HG02642 (cell line): ENCODE measurements at regions not wholly inside any gene's neighbourhood (a gene's known extent, or its start where the extent isn't known, plus 50 kb on each side); places are given as distances from the start of the nearest gene placed in this dataset.

Source experiments
- ATAC-seq: cut with Tn5 transposase; IDR thresholded peaks from one replicate; pipeline ENCODE4 v1.9.1; 2021; ENCODE audit warnings: mild to moderate bottlenecking; ENCODE audit not compliant: unreplicated experiment, poor library complexity

DNA sequence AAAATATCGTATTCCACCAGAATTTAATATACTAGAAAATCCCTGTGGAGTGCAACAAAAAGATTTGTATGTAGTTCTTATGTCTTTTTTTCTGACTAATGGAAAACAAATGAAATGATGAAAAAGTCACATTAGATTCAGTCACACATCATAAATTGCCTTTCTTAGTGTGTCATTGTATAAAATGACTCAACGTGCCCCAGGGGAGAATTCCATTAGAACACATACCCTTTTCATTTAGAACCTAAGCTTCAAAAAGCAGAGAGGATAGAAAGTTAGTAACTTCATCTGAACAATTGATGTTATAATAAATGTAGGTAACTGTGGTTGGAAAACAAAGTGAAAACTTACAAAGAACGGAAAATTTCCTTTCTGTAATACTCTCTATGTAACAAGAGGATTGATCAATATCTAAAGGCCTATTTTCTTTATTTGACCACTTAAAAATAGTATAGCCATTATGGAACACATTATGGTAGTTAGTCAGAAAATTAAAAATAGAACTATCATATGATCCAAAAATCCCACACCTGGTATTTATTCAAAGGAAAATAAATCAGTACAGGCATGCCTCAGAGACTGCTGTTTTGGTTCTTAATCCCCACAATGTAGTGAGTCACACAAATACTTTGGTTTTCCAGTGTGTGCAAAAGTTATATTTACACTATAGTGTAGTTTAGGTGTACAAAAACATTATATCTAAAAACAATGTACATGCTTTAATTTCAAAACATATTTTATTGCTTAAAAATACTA is 1016.1 kb downstream of the KCNT2 start:
- no peak for ATAC-seq

DNA sequence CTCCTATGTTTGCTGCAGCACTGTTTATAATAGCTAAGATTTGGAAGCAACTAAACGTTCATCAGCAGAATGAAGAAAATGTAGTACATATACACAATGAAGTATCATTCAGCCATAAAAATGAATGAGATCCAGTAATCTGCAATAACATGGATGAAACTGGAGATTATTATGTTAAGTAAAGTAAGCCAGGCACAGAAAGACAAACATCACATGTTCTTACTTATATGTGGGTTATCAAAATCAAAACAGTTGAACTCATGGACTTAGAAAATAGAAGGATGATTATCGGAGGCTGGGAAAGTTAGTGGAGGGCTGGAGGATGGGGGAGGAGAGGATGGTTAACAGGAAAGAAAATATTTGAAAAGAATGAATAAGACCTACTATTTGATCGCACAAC is 1017.6 kb downstream of the KCNT2 start:
- ATAC-seq, result no peak

- ATAC-seq, result no peak
Observed at GRCh38 chr1:195584870-195585624, 1023.2 kb downstream of the KCNT2 start.

DNA sequence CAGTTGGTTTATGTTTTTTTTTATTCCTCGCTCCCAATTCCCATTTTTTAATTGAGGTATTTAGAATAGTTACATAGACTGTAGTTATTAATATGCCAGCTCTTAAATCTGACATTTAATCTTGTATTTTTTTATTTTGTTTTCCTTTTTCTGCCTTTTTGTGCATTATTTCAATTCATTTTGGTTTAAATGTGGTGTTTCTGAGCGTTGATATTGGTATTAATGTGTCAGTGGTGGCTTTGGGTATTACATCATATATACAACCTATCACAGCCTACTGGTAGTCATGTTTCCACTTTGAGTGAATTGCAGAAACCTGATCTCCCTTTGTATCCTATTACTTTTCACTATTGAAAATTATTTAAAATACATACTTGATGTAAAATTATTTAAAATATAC is 1027.3 kb downstream of the KCNT2 start:
- no peak for ATAC-seq

- no peak for ATAC-seq
Observed at GRCh38 chr1:195577748-195578147, 1030.5 kb downstream of the KCNT2 start.

GRCh38 chr1:195576641-195577040 is 1031.6 kb downstream of the KCNT2 start:
- ATAC-seq, result no peak

GRCh38 chr1:195574511-195574910 is 1033.7 kb downstream of the KCNT2 start:
- no peak for ATAC-seq

GRCh38 chr1:195569934-195570333 is 1038.3 kb downstream of the KCNT2 start:
- no peak for ATAC-seq

DNA sequence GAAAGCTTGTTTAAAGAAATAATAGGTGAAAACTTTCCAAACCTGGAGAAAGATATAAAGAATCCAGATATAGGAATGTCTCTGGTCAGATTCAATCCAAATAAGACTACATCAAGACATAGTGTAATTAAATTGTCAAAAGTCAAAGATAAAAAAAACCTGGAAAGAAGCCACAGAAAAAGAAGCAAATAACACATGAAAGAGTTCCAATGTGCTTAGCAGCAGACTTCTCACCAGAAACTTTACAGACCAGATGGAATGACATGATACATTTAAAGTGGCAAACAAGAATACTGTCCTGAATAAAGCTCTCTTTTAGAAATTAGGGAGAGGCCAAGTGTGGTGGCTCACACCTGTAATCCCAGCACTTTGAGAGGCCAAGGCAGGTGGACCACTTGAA is 1039.9 kb downstream of the KCNT2 start:
- ATAC-seq, result no peak

DNA sequence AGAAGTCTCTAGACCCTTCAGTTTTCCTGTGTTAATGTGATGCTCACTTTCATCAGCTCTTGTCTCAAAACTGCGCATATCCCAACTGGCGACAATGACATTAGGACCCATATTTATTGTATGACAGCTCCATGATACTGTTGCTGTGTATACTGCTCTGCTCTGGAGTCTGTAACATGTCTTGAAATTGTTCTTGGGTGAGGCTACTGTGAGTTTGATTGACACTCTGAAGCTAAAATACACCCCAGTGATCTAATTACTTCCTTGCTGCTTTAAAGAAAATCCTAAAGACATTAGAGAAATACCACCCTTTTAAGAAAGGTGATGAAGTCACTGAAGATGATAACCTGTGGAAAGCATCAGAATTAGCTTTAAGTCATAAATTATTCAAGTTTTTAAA is 1046.2 kb downstream of the KCNT2 start:
- no peak for ATAC-seq

DNA sequence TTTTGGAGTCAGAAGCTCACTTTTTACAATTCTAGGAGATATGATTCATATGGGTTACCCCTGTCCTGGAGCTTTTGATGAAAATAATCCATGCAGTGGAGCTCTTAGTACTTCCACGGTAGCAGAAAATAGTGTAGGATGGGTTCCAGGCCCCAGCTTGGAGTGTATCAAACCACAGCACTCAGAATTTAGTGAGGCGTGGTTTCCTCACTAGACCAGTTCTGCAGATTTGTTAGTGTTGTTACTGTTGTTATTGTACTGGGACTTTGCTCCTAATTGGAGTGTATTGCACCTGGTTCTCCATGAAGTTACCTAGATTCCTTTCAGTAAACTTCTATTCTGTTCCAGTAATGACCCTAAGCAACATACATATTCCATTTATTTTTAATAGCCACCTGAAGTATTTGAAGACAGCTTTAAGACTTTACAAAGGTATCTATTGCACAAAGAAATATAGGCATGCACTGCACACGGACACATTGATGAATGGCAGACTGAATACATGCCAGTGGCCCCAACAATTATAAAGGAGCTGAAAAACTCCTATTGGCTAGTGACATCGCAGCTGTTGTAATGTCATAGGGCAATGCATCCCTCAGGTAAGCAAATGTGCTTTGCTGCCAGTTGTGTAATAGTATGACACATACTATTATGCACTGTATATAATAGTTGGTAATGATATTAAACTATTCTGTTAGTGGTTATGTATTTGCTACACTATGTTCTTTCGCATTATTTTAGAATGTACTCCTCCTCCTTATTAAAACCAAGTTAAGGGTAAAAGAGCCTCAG is 1058.0 kb downstream of the KCNT2 start:
- ATAC-seq, result no peak

DNA sequence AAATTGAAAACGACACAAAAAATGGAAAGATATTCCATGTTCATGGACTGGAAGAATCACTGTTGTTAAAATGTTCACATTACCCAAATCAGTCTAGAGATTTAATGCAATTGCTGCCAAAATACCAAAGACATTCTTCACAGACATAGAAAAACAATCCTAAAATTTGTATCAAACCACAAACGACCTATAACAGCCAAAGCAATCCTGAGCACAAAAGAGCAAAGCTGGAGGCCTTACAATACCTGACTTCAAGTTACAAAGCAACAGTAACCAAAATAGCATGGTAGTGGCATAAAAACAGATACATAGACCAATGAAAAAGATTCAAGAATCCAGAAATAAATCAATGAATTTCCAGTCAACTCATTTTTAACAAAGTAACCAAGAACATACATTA is 1077.3 kb downstream of the KCNT2 start:
- no peak for ATAC-seq

DNA sequence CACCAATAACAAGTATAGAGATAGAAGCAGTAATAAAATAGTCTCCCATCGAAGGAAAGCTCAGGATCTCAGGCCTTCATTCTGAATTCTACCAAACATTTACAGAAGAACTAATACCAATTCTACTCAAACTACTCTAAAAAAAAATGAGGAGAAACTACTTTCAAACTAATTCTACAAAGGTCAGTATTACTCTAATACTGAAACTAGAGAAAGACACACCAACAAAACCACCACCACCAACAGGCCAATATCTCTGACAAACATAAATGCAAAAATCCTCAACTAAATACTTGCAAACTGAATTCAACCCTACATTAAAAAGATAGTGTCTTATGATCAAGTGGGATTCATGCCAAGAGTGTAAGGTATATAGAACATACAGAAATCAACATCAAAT is 1078.4 kb downstream of the KCNT2 start:
- ATAC-seq, result no peak

DNA sequence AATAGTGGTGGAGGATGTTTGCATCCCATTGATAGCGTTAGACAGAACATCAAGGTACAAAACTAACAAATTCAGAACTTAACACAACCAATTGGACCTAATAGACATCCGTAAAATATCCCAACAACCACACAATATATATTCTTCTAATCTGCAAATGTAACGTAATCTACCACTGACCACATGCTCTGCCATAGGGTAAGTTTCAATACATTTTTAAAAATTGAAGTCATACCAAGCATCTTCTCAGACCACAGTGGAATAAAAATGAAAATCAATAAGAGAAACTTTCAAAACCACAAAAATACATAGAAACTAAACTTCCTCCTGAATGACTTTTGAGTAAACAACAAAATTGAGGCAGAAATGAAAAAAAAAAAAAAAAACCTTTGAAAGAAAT is 1087.5 kb downstream of the KCNT2 start:
- no peak for ATAC-seq

GRCh38 chr1:195516036-195516435 is 1092.2 kb downstream of the KCNT2 start:
- no peak for ATAC-seq

DNA sequence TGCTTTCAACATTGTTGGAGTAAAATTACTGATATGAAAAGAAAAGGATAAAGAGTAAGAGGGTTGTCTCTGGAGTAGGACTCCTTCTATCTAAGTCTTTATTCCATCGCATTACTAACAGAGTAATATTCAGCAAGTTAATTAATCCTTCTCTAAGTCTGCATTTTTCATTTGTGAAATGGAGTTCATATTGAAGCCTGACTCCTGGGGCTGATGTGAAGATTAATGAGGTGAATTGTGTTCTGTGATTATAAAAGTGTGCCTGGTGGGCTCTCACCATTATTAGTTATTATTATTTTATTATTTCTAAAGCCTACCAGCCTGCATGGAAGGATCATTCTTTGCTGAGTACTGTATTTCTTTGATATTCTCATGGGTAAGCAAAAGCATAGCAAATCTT is 1096.7 kb downstream of the KCNT2 start:
- no peak for ATAC-seq

DNA sequence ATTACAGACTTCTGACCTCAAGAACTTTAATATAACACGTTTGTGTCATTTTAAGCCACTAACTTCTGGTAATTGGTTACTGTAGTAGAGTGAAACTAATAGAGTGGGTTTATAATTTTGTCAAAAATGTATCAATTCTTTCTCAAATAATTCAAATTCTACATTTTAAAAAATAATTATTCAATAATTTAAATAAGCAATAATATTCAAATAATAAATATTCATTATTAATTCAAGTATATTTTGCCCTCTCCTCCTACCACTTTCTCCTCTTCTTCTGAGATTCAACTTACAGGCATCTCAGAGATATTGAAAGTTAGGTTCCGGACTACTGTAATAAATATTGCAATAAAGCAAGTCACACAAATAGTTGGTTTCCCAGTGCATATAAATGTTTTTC is 1107.1 kb downstream of the KCNT2 start:
- ATAC-seq, result no peak

DNA sequence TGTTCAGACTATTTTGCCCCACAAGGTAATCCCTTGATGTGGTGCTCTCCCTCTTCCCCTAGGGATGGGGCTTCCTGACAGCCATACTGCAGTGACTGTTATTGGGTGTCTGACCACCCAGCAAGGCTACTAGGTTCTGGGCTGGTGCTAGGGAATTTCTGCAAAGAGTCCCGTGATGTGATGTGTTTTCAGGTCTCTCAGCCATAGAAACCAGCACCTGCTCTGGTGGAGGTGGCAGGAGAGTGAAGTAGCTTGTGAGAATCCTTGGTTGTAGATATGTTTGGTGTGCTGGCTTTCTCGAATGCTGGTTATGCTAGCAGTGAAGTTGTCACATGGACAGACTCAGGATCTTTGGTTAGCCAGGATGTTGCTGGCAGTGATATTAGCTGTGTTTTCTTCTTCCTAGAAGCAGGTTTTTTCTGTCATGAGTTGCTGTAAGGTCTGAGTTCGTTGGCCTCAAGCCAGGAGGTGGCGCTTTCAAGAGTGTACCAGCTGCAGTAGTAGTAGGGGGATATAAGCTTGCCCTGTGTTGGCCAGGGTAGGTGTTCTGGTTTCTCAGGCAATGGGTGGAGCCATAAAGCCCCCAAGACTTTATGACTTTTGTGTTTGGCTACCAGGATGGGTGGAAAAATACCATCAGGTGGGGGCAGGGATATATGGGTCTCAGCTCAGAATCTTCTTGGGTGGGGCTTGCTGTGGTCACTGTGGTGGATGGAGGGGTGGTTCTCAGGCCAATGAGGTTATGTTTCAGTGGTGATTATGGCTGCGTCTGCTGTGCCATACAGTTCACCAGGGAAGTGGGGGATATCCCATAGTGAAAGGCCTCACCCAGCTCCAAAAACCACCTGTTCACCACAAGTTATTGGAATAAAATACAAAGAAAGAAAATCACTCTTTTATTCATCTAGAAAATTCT is 1112.3 kb downstream of the KCNT2 start:
- no peak for ATAC-seq

DNA sequence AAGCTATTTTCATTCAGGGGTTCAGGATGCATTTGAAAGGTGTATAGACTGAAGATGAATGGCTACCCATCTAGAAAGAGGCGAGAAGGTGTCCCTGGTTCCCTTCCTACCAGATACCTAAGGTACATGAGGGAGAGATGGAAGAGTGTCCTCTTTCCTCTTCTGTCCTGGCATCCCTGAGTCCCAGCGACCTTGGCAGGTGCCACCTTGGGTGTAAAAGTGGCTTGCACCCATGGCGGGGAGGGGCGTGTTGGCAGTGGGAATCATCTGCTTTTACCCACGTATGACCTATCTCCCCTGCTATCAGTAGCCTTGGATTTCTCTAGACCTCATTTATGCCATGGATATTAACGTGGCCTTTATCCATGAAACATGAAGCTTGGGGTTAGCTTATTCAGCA is 1126.1 kb downstream of the KCNT2 start:
- no peak for ATAC-seq

DNA sequence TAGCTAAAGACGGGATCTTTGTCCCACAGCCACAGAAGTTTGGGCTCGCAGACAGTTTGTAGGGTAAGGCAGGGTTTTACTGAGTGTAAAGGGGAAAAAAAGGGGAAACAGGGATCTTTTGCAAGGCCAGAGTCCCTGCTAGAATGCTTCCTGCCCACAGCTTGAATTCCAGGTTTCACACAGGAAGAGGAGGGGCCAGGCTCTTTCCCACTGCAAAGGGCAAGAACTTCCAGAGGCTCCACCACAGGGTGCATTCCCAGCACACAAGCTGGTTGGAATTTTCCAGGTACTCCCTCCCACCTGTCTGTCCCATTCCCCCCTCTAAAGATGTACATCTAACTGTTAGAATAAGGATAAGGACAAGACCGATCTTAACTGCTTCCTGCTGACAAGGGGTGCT is 1126.9 kb downstream of the KCNT2 start:
- ATAC-seq, result no peak
